K562 (cell line): ENCODE measurements at regions not wholly inside any gene's neighbourhood (a gene's known extent, or its start where the extent isn't known, plus 50 kb on each side); places are given as distances from the start of the nearest gene placed in this dataset.

Experiments
- ATAC-seq: fragments of 200-7000 bp; cut with Tn5 transposase; 3 replicates; pipeline ENCODE4 v1.9.1; 2020; ENCODE audit warnings: moderate library complexity
- BruUV-seq: library from RNA; stranded (reverse); fragments of 400-500 nt; replicated peaks from 2 replicates; lab custom pipeline; 2021; lab: Mats Ljungman, UMichigan
- CTCF ChIA-PET: fragments of 300-600 bp; formaldehyde crosslinking; extraction: SDS; loops from one replicate; lab custom pipeline; 2021; ENCODE audit warnings: low intra/inter-chr PET ratio; lab: Yijun Ruan, JAX
- POLR2A ChIA-PET: fragments of 300-600, 350-650 bp; sonication (Branson Sonifier 250); formaldehyde crosslinking; extraction: SDS; loops from one replicate; lab custom pipeline; 2021; ENCODE audit warnings: antibody characterized with exemption, inconsistent platforms; lab: Yijun Ruan, JAX
- DNase-seq, 4 experiments: peaks; one replicate each; pipeline versions ENCODE4 v3.0.0 to v3.0.0-alpha.2; 2011 to 2018; ENCODE audit warnings: low spot score in 3 of 4, mixed read lengths in 3 of 4; ENCODE audit errors: extremely low read depth in 1 of 4
- FAIRE-seq: peaks from 2 replicates; lab custom pipeline; 2011; peaks lifted over from hg19 to GRCh38; lab: Jason Lieb, UNC
- H2AFZ ChIP-seq: 2 replicates; pipeline ENCODE4 v1.6.0; 2011; ENCODE audit warnings: low read depth, low read length, control low read depth, inconsistent platforms
- H3K27ac ChIP-seq: fragments of 200-600 bp; 3 replicates; pipeline ENCODE4 v1.8.0; 2011; ENCODE audit warnings: low read depth, mild to moderate bottlenecking, control low read depth, inconsistent platforms, low read length, moderate library complexity, mixed read lengths; ENCODE audit errors: extremely low read depth
- H3K27me3 ChIP-seq, 2 experiments: fragments of 300-600 bp in 1 of 2; 2 replicates in 1 of 2; 3 replicates in 1 of 2; pipeline versions ENCODE4 v1.6.0 to v1.8.0; 2011; ENCODE audit warnings: inconsistent platforms in 2 of 2, low read length in 2 of 2, mild to moderate bottlenecking in 1 of 2, mixed read lengths in 1 of 2, moderate library complexity in 1 of 2; ENCODE audit not compliant: control insufficient read depth in 2 of 2, insufficient read depth in 2 of 2
- H3K36me3 ChIP-seq: fragments of 300-600 bp; 3 replicates; pipeline ENCODE4 v1.8.0; 2011; ENCODE audit warnings: mild to moderate bottlenecking, low read length, inconsistent platforms; ENCODE audit not compliant: control insufficient read depth, insufficient read depth
- H3K4me1 ChIP-seq, 2 experiments: fragments of 200-600 bp in 1 of 2; replicated peaks in 1 of 2; 2 replicates in 1 of 2; 3 replicates in 1 of 2; pipeline versions ENCODE4 v1.5.1 to v1.8.0; 2011; ENCODE audit warnings: inconsistent platforms in 2 of 2, low read length in 2 of 2, mild to moderate bottlenecking in 1 of 2, mixed read lengths in 1 of 2, moderate library complexity in 1 of 2; ENCODE audit not compliant: control insufficient read depth in 2 of 2, insufficient read depth in 2 of 2
- H3K4me2 ChIP-seq: 2 replicates; pipeline ENCODE4 v1.6.1; 2011; ENCODE audit warnings: low read length, control low read depth, inconsistent platforms, mixed read lengths; ENCODE audit not compliant: insufficient read depth
- H3K4me3 ChIP-seq: fragments of 200-600 bp; sonication (generic), shearing (Covaris generic); 2 replicates; pipeline ENCODE4 v1.5.1; 2016; ENCODE audit warnings: control low read depth, inconsistent platforms
- H3K79me2 ChIP-seq: fragments of 200-600 bp; 3 replicates; pipeline ENCODE4 v1.8.0; 2011; ENCODE audit warnings: low read length, inconsistent platforms; ENCODE audit not compliant: control insufficient read depth, insufficient read depth
- H3K9ac ChIP-seq, 2 experiments: 2 replicates each; pipeline versions ENCODE4 v1.6.0 to v1.6.1; 2011; ENCODE audit warnings: low read depth in 2 of 2, low read length in 2 of 2, control low read depth in 1 of 2, inconsistent platforms in 1 of 2, mild to moderate bottlenecking in 1 of 2, mixed read lengths in 1 of 2; ENCODE audit not compliant: insufficient read depth in 1 of 2
- H3K9me1 ChIP-seq: one replicate; pipeline ENCODE4 v1.6.0; 2011; ENCODE audit warnings: inconsistent platforms, mild to moderate bottlenecking, low read length, moderate library complexity; ENCODE audit not compliant: control insufficient read depth, insufficient read depth
- H3K9me3 ChIP-seq: replicated peaks from 2 replicates; pipeline ENCODE4 v1.5.1; 2011; ENCODE audit warnings: low read depth, low read length, inconsistent platforms; ENCODE audit not compliant: control insufficient read depth, insufficient read depth
- H4K20me1 ChIP-seq: replicated peaks from 2 replicates; pipeline ENCODE4 v1.6.1; 2011; ENCODE audit warnings: low read length, inconsistent platforms, mixed read lengths; ENCODE audit not compliant: control insufficient read depth, insufficient read depth
- CBX1 ChIP-seq: sonication (generic); IDR thresholded peaks from 2 replicates; pipeline ENCODE4 v1.6.1; 2016; ENCODE audit warnings: antibody characterized with exemption, low read depth, mild to moderate bottlenecking
- COPS2 ChIP-seq: fragments of 450-650 bp; conservative IDR thresholded peaks from 2 replicates; pipeline ENCODE4 v1.6.1; 2016; ENCODE audit warnings: mild to moderate bottlenecking, moderate library complexity
- GABPA ChIP-seq: fragments of 200-800 bp; sonication (Bioruptor generic); conservative IDR thresholded peaks from 2 replicates; pipeline ENCODE4 v1.6.1; 2016; ENCODE audit warnings: low read depth, missing genetic modification characterization, missing compliant biosample characterization
- GATA2 ChIP-seq: sonication (generic); formaldehyde crosslinking; IDR thresholded peaks from 2 replicates; pipeline ENCODE4 v1.4.0; 2020; ENCODE audit warnings: mild to moderate bottlenecking, missing genetic modification reagents
- GTF2A2 ChIP-seq: IDR thresholded peaks from 2 replicates; pipeline ENCODE4 v1.6.1; 2016; ENCODE audit warnings: mild to moderate bottlenecking, missing genetic modification characterization, missing compliant biosample characterization
- HLTF ChIP-seq: fragments of 450-650 bp; IDR thresholded peaks from 2 replicates; pipeline ENCODE4 v1.6.1; 2016
- MEF2A ChIP-seq: IDR thresholded peaks from 2 replicates; pipeline ENCODE4 v1.6.1; 2011; ENCODE audit warnings: low read depth, mild to moderate bottlenecking, low read length, moderate library complexity; ENCODE audit not compliant: control insufficient read depth
- NFYB ChIP-seq: IDR thresholded peaks from 2 replicates; pipeline ENCODE4 v1.6.1; 2011; ENCODE audit warnings: mild to moderate bottlenecking, moderate library complexity; ENCODE audit not compliant: insufficient read length; ENCODE audit errors: extremely low read depth
- PRMT5 ChIP-seq: sonication (generic); formaldehyde crosslinking; IDR thresholded peaks from 2 replicates; pipeline ENCODE4 v1.5.0; 2020; ENCODE audit warnings: missing genetic modification reagents
- SAFB ChIP-seq: fragments of 200-400 bp; formaldehyde crosslinking; IDR thresholded peaks from 2 replicates; pipeline ENCODE4 v1.6.1; 2017; ENCODE audit warnings: low read depth, low read length, borderline replicate concordance
- SETDB1 ChIP-seq: IDR thresholded peaks from one replicate; pipeline ENCODE4 v1.6.1; 2012; ENCODE audit warnings: low read length, control low read depth, inconsistent platforms
- TGIF2 ChIP-seq: sonication (generic); formaldehyde crosslinking; IDR thresholded peaks from 2 replicates; pipeline ENCODE4 v1.8.1; 2022; ENCODE audit warnings: mild to moderate bottlenecking, missing genetic modification reagents, moderate library complexity
- ZBTB7A ChIP-seq: IDR thresholded peaks from 2 replicates; pipeline ENCODE4 v1.6.1; 2011; ENCODE audit warnings: low read depth, mild to moderate bottlenecking, low read length, moderate library complexity, borderline replicate concordance; ENCODE audit not compliant: control insufficient read depth
- ZKSCAN3 ChIP-seq: fragments of 250-450 bp; sonication (Bioruptor Pico); IDR thresholded peaks from 2 replicates; pipeline ENCODE4 v1.4.0; 2020
- in situ Hi-C: fragments of 300-500 bp; cut with MboI; formaldehyde crosslinking; loops from 4 replicates; pipeline ENCODE4 v1.15.0; 2018; ENCODE audit warnings: inconsistent platforms, mixed read lengths
- intact Hi-C: fragments of 100-400 bp; cut with micrococcal nuclease; formaldehyde crosslinking; loops from 2 replicates; pipeline ENCODE4 v1.14.2; 2022
- TF ChIP-seq, protein P1 (sequence below), 2 experiments: fragments of 200-800 bp in 1 of 2; sonication (Bioruptor generic) in 1 of 2; sonication (generic) in 1 of 2; formaldehyde crosslinking in 1 of 2; IDR thresholded peaks in 1 of 2; conservative IDR thresholded peaks in 1 of 2; 2 replicates each; pipeline versions ENCODE4 v1.5.0 to v1.6.1; 2016 to 2020; ENCODE audit warnings: missing compliant biosample characterization in 1 of 2, missing genetic modification characterization in 1 of 2, missing genetic modification reagents in 1 of 2
- TF ChIP-seq, protein P2 (sequence below), 2 experiments: fragments of 450-650 bp in 1 of 2; sonication (generic) in 1 of 2; formaldehyde crosslinking; conservative IDR thresholded peaks; 2 replicates each; pipeline versions ENCODE4 v1.4.0 to v1.8.1; 2020 to 2022; ENCODE audit warnings: mild to moderate bottlenecking in 1 of 2, missing genetic modification reagents in 1 of 2
- TF ChIP-seq, protein P3 (sequence below): fragments of 250-450 bp; sonication (Bioruptor Pico); IDR thresholded peaks from 2 replicates; pipeline ENCODE4 v1.8.0; 2022; ENCODE audit warnings: moderate library complexity, mild to moderate bottlenecking, inconsistent platforms

DNA sequence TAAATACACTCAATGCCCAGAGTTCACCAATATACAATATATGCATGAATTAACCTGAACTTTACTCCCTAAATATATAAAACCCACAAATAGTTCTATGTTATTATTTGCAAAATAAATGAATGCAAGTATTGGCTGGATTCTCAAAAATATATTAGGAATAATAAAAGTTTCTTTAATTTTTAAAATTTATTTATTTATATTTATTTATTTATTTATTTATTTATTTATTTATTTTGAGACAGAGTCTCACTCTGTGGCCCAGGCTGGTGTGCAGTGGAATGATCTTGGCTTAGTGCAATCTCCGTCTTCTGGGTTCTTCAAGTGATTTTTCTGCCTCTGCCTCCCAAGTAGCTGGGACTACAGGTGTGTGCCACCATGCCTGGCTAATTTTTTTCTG lies 88.7 kb upstream of the TMEFF2 start (continued):
- TF ChIP-seq, protein P1, sequence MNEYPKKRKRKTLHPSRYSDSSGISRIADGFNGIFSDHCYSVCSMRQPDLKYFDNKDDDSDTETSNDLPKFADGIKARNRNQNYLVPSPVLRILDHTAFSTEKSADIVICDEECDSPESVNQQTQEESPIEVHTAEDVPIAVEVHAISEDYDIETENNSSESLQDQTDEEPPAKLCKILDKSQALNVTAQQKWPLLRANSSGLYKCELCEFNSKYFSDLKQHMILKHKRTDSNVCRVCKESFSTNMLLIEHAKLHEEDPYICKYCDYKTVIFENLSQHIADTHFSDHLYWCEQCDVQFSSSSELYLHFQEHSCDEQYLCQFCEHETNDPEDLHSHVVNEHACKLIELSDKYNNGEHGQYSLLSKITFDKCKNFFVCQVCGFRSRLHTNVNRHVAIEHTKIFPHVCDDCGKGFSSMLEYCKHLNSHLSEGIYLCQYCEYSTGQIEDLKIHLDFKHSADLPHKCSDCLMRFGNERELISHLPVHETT (CRISPR knock-in tag; conservative IDR thresholded peaks at IDR 0.05 in 1 of 2, IDR thresholded peaks at IDR 0.05 in 1 of 2), result no peak
- no peak for TF ChIP-seq ZKSCAN3 (CRISPR knock-in tag)

DNA sequence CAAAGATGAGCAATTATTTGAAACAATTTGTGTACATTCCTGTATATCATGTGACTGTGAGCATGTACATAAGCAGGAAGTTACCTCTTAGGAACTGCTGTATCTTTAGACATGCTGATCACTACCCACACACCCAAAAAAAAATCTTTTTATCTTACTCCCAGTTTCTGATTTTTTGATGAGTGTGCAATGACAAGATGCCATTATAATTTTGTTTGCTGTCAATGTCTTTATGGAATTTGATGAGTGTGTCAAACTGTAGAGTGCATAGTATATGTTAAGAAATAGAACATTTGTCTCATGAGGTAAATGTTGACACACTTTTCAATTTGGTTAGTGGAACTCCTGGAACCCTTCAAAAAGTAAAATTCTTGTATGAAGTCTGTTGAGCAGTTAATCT lies 84.0 kb upstream of the TMEFF2 start:
- Histone ChIP-seq H3K36me3 (no peaks in the 10 kb centered on the region), H3K9ac (no peak overlapping the region), H3K79me2 (no peaks in the 10 kb centered on the region)
- intact Hi-C loops (no loop called here), in situ Hi-C loops (no loop called here)
- no peak for FAIRE-seq
- CTCF ChIA-PET, result no interaction called here
- no peak for TF ChIP-seq ZBTB7A
- TF ChIP-seq, protein P2, sequence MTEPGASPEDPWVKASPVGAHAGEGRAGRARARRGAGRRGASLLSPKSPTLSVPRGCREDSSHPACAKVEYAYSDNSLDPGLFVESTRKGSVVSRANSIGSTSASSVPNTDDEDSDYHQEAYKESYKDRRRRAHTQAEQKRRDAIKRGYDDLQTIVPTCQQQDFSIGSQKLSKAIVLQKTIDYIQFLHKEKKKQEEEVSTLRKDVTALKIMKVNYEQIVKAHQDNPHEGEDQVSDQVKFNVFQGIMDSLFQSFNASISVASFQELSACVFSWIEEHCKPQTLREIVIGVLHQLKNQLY (CRISPR knock-in tag; conservative IDR thresholded peaks at IDR 0.05), result no peak
- no peak for TF ChIP-seq COPS2
- TF ChIP-seq GABPA (tag), result no peak
- no peak for TF ChIP-seq SAFB
- no peak for TF ChIP-seq SETDB1
- no peak for TF ChIP-seq TGIF2
- TF ChIP-seq PRMT5 (CRISPR knock-in tag), result no peak
- TF ChIP-seq, protein P3, sequence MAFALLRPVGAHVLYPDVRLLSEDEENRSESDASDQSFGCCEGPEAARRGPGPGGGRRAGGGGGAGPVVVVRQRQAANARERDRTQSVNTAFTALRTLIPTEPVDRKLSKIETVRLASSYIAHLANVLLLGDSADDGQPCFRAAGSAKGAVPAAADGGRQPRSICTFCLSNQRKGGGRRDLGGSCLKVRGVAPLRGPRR (CRISPR knock-in tag), result no peak
- no peak for TF ChIP-seq MEF2A
- no peak for TF ChIP-seq HLTF
- TF ChIP-seq CBX1, result no peak
- no peak for TF ChIP-seq GTF2A2
- TF ChIP-seq NFYB, result no peak
- no peak for TF ChIP-seq GATA2
- TF ChIP-seq, all 486 proteins: peak for 0
- BruUV-seq, result no TSS peak
- H3K27ac ChIP-seq, result no peak overlapping the region
- no peaks in the 10 kb centered on the region for H4K20me1 ChIP-seq
- H3K4me3 ChIP-seq, result no peak overlapping the region
- no peaks in the 10 kb centered on the region for H3K27me3 ChIP-seq
- no peak overlapping the region for H2AFZ ChIP-seq
- DNase-seq, result no peak
- H3K9me1 ChIP-seq, result no peaks in the 10 kb centered on the region
- no peak for ATAC-seq
- POLR2A ChIA-PET, result no interaction called here
- H3K4me2 ChIP-seq, result no peak overlapping the region
- no peaks in the 10 kb centered on the region for H3K4me1 ChIP-seq
- H3K9me3 ChIP-seq, result no peaks in the 10 kb centered on the region
